PFSK-1 (cell line): ENCODE measurements at regions not wholly inside any gene's neighbourhood (a gene's known extent, or its start where the extent isn't known, plus 50 kb on each side); places are given as distances from the start of the nearest gene placed in this dataset.

Experiments
- FOXP2 ChIP-seq: optimal IDR thresholded peaks from 2 replicates; pipeline ENCODE3; 2011; ENCODE audit warnings: borderline replicate concordance, control low read depth, inconsistent platforms; ENCODE audit not compliant: insufficient read depth; ENCODE audit errors: extremely low read length, extremely low read depth
- POLR2AphosphoS5 ChIP-seq: IDR thresholded peaks from 2 replicates; pipeline ENCODE4 v1.6.1; 2012; ENCODE audit warnings: low read depth, mild to moderate bottlenecking, control low read depth, low read length, moderate library complexity
- SIN3A ChIP-seq: IDR thresholded peaks from 2 replicates; pipeline ENCODE4 v1.6.1; 2012; ENCODE audit warnings: mild to moderate bottlenecking, low read length, moderate library complexity, borderline replicate concordance; ENCODE audit not compliant: insufficient read depth
- TAF1 ChIP-seq: IDR thresholded peaks from 2 replicates; pipeline ENCODE4 v1.6.1; 2012; ENCODE audit warnings: low read length, control low read depth, borderline replicate concordance; ENCODE audit not compliant: insufficient read depth
- TF ChIP-seq, protein P1 (sequence below), 2 experiments: IDR thresholded peaks; 2 replicates each; pipeline versions ENCODE4 v1.6.1 to v1.8.0; 2011 to 2012; ENCODE audit warnings: low read depth in 2 of 2, low read length in 2 of 2, control low read depth in 1 of 2, inconsistent platforms in 1 of 2, mild to moderate bottlenecking in 1 of 2, moderate library complexity in 1 of 2; ENCODE audit not compliant: insufficient read depth in 1 of 2

DNA sequence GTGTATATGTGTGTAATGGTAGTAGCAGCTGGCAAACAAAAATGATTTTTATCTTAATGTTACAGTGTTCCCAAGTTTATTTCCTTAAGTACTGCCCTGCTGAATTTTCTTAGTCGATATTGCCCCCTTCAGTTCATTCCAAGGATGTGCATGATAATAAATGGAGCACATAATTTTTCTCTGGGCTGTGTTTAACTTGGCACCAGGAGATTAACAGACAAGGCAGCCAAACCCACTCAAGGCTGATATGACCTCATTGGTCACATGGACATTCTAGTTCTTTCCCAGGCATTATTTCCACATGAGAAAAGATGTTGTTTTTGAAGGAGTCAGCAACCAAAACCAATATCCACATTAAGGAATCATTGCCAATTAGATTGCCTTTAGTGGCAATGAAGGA lies 61.8 kb downstream of the COX7C start:
- TF ChIP-seq, protein P1, sequence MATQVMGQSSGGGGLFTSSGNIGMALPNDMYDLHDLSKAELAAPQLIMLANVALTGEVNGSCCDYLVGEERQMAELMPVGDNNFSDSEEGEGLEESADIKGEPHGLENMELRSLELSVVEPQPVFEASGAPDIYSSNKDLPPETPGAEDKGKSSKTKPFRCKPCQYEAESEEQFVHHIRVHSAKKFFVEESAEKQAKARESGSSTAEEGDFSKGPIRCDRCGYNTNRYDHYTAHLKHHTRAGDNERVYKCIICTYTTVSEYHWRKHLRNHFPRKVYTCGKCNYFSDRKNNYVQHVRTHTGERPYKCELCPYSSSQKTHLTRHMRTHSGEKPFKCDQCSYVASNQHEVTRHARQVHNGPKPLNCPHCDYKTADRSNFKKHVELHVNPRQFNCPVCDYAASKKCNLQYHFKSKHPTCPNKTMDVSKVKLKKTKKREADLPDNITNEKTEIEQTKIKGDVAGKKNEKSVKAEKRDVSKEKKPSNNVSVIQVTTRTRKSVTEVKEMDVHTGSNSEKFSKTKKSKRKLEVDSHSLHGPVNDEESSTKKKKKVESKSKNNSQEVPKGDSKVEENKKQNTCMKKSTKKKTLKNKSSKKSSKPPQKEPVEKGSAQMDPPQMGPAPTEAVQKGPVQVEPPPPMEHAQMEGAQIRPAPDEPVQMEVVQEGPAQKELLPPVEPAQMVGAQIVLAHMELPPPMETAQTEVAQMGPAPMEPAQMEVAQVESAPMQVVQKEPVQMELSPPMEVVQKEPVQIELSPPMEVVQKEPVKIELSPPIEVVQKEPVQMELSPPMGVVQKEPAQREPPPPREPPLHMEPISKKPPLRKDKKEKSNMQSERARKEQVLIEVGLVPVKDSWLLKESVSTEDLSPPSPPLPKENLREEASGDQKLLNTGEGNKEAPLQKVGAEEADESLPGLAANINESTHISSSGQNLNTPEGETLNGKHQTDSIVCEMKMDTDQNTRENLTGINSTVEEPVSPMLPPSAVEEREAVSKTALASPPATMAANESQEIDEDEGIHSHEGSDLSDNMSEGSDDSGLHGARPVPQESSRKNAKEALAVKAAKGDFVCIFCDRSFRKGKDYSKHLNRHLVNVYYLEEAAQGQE (IDR thresholded peaks at IDR 0.05; ENCODE audit: insufficient read depth in 1 of 2, low read depth in 2 of 2, low read length in 2 of 2), result no peak
- TF ChIP-seq SIN3A (no peak), POLR2AphosphoS5 (no peak), TAF1 (no peak), FOXP2 (no peak)
